Lung (tissue), 11 donors: ENCODE measurements at regions not wholly inside any gene's neighbourhood (a gene's known extent, or its start where the extent isn't known, plus 50 kb on each side); places are given as distances from the start of the nearest gene placed in this dataset.

ENCODE experiments used
- ATAC-seq: fragments of 200-7000 bp; cut with Tn5 transposase; one replicate; pipeline ENCODE4 v1.9.1; 2020; ENCODE audit warnings: moderate number of reproducible peaks; ENCODE audit not compliant: insufficient read depth, low FRiP score
- DNase-seq, 3 donors: peaks; one replicate each; pipeline ENCODE4 v3.0.0-alpha.2; 2013 to 2017
- H3K27ac ChIP-seq, 2 donors: one replicate each; pipeline ENCODE4 v1.5.1; 2013; ENCODE audit warnings: mild to moderate bottlenecking in 2 of 2, moderate library complexity in 2 of 2, control low read depth in 1 of 2, inconsistent platforms in 1 of 2, low read depth in 1 of 2, low read length in 1 of 2
- H3K27me3 ChIP-seq, 3 donors: one replicate each; pipeline ENCODE4 v1.5.1; 2013; ENCODE audit warnings: low read length in 2 of 3; ENCODE audit not compliant: control insufficient read depth in 3 of 3, insufficient read depth in 3 of 3
- H3K36me3 ChIP-seq, 4 donors: one replicate each; pipeline ENCODE4 v1.5.1; 2013; ENCODE audit warnings: low read length in 4 of 4, mild to moderate bottlenecking in 1 of 4, moderate library complexity in 1 of 4; ENCODE audit not compliant: control insufficient read depth in 4 of 4, insufficient read depth in 4 of 4
- H3K4me1 ChIP-seq, 5 donors: one replicate each; pipeline ENCODE4 v1.5.1; 2013; ENCODE audit warnings: low read length in 5 of 5, mild to moderate bottlenecking in 2 of 5, moderate library complexity in 1 of 5; ENCODE audit not compliant: control insufficient read depth in 5 of 5, insufficient read depth in 5 of 5
- H3K4me3 ChIP-seq: one replicate; pipeline ENCODE4 v1.5.1; 2013; ENCODE audit warnings: mild to moderate bottlenecking, control low read depth, moderate library complexity
- H3K9ac ChIP-seq, 2 donors: one replicate each; pipeline ENCODE4 v1.5.1; 2013; ENCODE audit warnings: low read length in 2 of 2, control low read depth in 1 of 2; ENCODE audit not compliant: insufficient read depth in 1 of 2
- H3K9me3 ChIP-seq, 4 donors: one replicate each; pipeline ENCODE4 v1.5.1; 2013; ENCODE audit warnings: low read length in 3 of 4, mild to moderate bottlenecking in 1 of 4, moderate library complexity in 1 of 4; ENCODE audit not compliant: control insufficient read depth in 4 of 4, insufficient read depth in 3 of 4
- CTCF ChIP-seq: IDR thresholded peaks from 2 replicates; pipeline ENCODE4 v1.5.1; 2012; ENCODE audit warnings: mild to moderate bottlenecking; ENCODE audit errors: control extremely low read depth, extremely low read depth
- WGBS, 2 donors: extraction: QIAGEN DNeasy Blood & Tissue Kit; methylation state at CpG; one replicate each; pipeline ENCODE4 v1.1.7; 2013; 5-methylcytosine and 5-hydroxymethylcytosine counted together
- donor health status: control.
- donor health status: control.
- donor health status: Bipolar disorder and iron deficiency.
- donor health status: healthy.
- donor health status: DM: yes; HTN: yes; CAD: no.

- TF ChIP-seq CTCF: no peak
- H3K27ac ChIP-seq: no peak overlapping the region
- H3K4me1 ChIP-seq: no peaks in the 10 kb centered on the region
- no peaks in the 10 kb centered on the region for H3K9me3 ChIP-seq
- ATAC-seq (no peak), DNase-seq (peak in 2 of 3 donors; percentile 7 to 8)
- no peak overlapping the region for H3K9ac ChIP-seq
- no peaks in the 10 kb centered on the region for H3K27me3 ChIP-seq
- no peaks in the 10 kb centered on the region for H3K36me3 ChIP-seq
- 42 to 58% methylated on average over 1 of the region's 1 CpG for WGBS, 2 donors
- H3K4me3 ChIP-seq: no peak overlapping the region
These were observed 510.4 kb downstream of the SLC16A7 start for GRCh38 chr12:60106214-60106613.

- ATAC-seq (no peak), DNase-seq (no peak)
- no peak for TF ChIP-seq CTCF
- Histone ChIP-seq H3K4me3 (no peak overlapping the region), H3K4me1 (no peaks in the 10 kb centered on the region), H3K27me3 (no peaks in the 10 kb centered on the region), H3K36me3 (no peaks in the 10 kb centered on the region), H3K27ac (no peak overlapping the region), H3K9me3 (no peaks in the 10 kb centered on the region), H3K9ac (no peak overlapping the region)
These were observed 512.2 kb downstream of the SLC16A7 start for GRCh38 chr12:60107992-60108391.

GRCh38 chr12:60112063-60112462 is 516.2 kb downstream of the SLC16A7 start:
- ATAC-seq (no peak), DNase-seq (no peak)
- Histone ChIP-seq H3K27ac (no peak overlapping the region), H3K27me3 (no peaks in the 10 kb centered on the region), H3K4me3 (no peak overlapping the region), H3K36me3 (no peaks in the 10 kb centered on the region), H3K9ac (no peak overlapping the region), H3K4me1 (no peaks in the 10 kb centered on the region), H3K9me3 (peaks cover 0 to 2% (median 0%) of the 10 kb centered on the region in 4 donors)
- 83 to 84% methylated on average over 2 of the region's 2 CpGs for WGBS, 2 donors
- TF ChIP-seq CTCF: no peak

- H3K36me3 ChIP-seq: no peaks in the 10 kb centered on the region
- no peak overlapping the region for H3K27ac ChIP-seq
- TF ChIP-seq CTCF: no peak
- H3K4me1 ChIP-seq: no peaks in the 10 kb centered on the region
- ATAC-seq (no peak), DNase-seq (no peak)
- 0 to 59% methylated on average over 1 of the region's 1 CpG for WGBS, 2 donors
- H3K27me3 ChIP-seq: no peaks in the 10 kb centered on the region
- H3K9ac ChIP-seq: peak overlapping the region in 1 of 2 donors; percentile 5
- no peak overlapping the region for H3K4me3 ChIP-seq
- peaks cover 0 to 2% (median 0%) of the 10 kb centered on the region in 4 donors for H3K9me3 ChIP-seq
These were observed 516.9 kb downstream of the SLC16A7 start for GRCh38 chr12:60112763-60113162.
